ENCODE measurements at regions not wholly inside any gene's neighbourhood (a gene's known extent, or its start where the extent isn't known, plus 50 kb on each side); places are given as distances from the start of the nearest gene placed in this dataset.
"Not testable (repeated sequence)": the region's sequence is repeated elsewhere in the genome, so short reads cannot be mapped to it uniquely, and the experiment has no call there.

- no peak for DNase-seq
Observed at GRCh38 chr4:144371485-144371884, 231.0 kb upstream of the GYPA start.

GRCh38 chr4:144374065-144374464 is 233.5 kb upstream of the GYPA start:
- no peak for DNase-seq

- no peak for DNase-seq
Observed at GRCh38 chr4:144376866-144377265, 236.3 kb upstream of the GYPA start.

- DNase-seq, result no peak
Observed at GRCh38 chr4:144384408-144384807, 243.9 kb upstream of the GYPA start.

- no peak for DNase-seq
Observed at GRCh38 chr4:144399927-144400326, 246.0 kb upstream of the HHIP start.

- DNase-seq, result peak; percentile 19
Observed at GRCh38 chr4:144402176-144402575, 243.8 kb upstream of the HHIP start.

GRCh38 chr4:144402999-144403398 is 243.0 kb upstream of the HHIP start:
- no peak for DNase-seq

- DNase-seq, result no peak
Observed at GRCh38 chr4:144403893-144404292, 242.1 kb upstream of the HHIP start.

- no peak for DNase-seq
Observed at GRCh38 chr4:144409525-144409924, 236.4 kb upstream of the HHIP start.

GRCh38 chr4:144410230-144410783 is 235.6 kb upstream of the HHIP start:
- no peak for DNase-seq

GRCh38 chr4:144411119-144411518 is 234.8 kb upstream of the HHIP start:
- no peak for DNase-seq

- DNase-seq, result no peak
Observed at GRCh38 chr4:144411700-144412099, 234.3 kb upstream of the HHIP start.

GRCh38 chr4:144421056-144421455 is 224.9 kb upstream of the HHIP start:
- DNase-seq, result no peak

GRCh38 chr4:144421839-144422565 is 224.0 kb upstream of the HHIP start:
- no peak for DNase-seq

- no peak for DNase-seq
Observed at GRCh38 chr4:144423930-144424329, 222.0 kb upstream of the HHIP start.

GRCh38 chr4:144426023-144426422 is 219.9 kb upstream of the HHIP start:
- not testable (repeated sequence) for DNase-seq

- DNase-seq, result no peak
Observed at GRCh38 chr4:144442713-144443112, 203.2 kb upstream of the HHIP start.

GRCh38 chr4:144449611-144450010 is 196.3 kb upstream of the HHIP start:
- DNase-seq, result no peak

GRCh38 chr4:144450526-144450925 is 195.4 kb upstream of the HHIP start:
- DNase-seq, result no peak

- no peak for DNase-seq
Observed at GRCh38 chr4:144451766-144452450, 194.0 kb upstream of the HHIP start.

GRCh38 chr4:144456196-144456595 is 189.8 kb upstream of the HHIP start:
- DNase-seq, result no peak

- DNase-seq, result no peak
Observed at GRCh38 chr4:144461906-144462305, 184.1 kb upstream of the HHIP start.

GRCh38 chr4:144463236-144463635 is 182.7 kb upstream of the HHIP start:
- no peak for DNase-seq

- DNase-seq, result no peak
Observed at GRCh38 chr4:144463896-144464295, 182.1 kb upstream of the HHIP start.
